GM21447 (cell line): ENCODE measurements at regions not wholly inside any gene's neighbourhood (a gene's known extent, or its start where the extent isn't known, plus 50 kb on each side); places are given as distances from the start of the nearest gene placed in this dataset.

Experiments used
- ATAC-seq: cut with Tn5 transposase; IDR thresholded peaks from one replicate; pipeline ENCODE4 v1.9.1; 2021; ENCODE audit not compliant: unreplicated experiment

DNA sequence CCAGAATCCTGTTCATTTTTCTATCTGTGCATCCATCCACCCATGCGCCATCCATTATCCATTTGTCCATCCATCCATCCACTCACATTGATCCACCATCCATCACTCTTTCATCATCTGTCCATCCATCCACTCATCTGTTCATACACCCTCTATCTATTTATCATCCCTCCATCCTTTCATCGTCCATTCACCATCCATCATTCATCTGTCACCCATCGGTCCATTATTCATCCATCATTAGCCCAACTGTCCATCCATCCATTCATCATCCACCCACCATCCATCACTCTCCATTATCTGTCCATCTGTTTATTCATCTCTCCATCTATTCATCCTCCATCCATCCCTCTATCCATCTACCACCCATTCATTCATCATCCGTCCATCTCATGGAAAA is 125.7 kb upstream of the TMPRSS2 start:
- no peak for ATAC-seq

GRCh38 chr21:41632748-41633475 is 125.0 kb upstream of the TMPRSS2 start:
- no peak for ATAC-seq

GRCh38 chr21:41631564-41632461 is 123.9 kb upstream of the TMPRSS2 start:
- no peak for ATAC-seq

GRCh38 chr21:41630917-41631316 is 123.0 kb upstream of the TMPRSS2 start:
- no peak for ATAC-seq

- ATAC-seq, result no peak
Observed at GRCh38 chr21:41630249-41630648, 122.3 kb upstream of the TMPRSS2 start.

DNA sequence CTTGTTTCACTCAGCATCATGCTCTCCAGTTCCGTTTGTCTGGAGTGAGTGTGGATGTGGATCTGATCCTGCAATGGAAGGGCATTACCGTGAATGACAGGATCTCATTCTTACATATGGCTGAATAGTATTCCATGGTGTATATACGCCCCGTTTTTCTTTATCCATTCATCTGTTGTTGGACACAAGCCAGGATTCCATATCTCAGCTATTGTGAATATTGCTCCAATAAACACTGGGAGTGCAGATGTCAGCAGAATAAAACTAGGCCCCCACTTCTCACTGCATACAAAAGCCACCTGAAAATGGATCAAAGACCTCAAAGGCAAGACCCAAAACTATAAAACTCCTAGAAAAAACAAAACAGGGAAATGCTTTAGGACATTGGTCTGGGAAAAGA is 120.3 kb upstream of the TMPRSS2 start:
- no peak for ATAC-seq

DNA sequence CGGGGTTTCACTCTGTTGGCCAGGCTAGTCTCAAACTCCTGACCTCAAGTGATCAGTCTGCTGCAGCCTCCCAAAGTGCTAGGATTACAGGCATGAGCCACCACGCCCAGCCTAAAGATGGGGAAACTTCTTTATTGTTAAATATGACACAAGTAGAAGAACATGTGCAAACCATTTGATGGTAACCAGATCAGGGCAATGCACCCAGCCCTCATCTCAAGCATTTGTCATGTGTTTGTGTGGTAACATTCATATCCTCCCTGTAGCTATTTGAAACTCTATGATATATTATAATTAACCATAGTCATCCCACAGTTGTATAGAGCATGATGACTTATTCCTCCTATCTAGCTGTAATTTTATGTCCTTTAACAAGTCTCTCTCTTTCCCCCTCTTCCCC is 119.5 kb upstream of the TMPRSS2 start:
- ATAC-seq, result no peak

- ATAC-seq, result no peak
Observed at GRCh38 chr21:41626021-41626420, 118.1 kb upstream of the TMPRSS2 start.

- no peak for ATAC-seq
Observed at GRCh38 chr21:41625428-41625827, 117.5 kb upstream of the TMPRSS2 start.

DNA sequence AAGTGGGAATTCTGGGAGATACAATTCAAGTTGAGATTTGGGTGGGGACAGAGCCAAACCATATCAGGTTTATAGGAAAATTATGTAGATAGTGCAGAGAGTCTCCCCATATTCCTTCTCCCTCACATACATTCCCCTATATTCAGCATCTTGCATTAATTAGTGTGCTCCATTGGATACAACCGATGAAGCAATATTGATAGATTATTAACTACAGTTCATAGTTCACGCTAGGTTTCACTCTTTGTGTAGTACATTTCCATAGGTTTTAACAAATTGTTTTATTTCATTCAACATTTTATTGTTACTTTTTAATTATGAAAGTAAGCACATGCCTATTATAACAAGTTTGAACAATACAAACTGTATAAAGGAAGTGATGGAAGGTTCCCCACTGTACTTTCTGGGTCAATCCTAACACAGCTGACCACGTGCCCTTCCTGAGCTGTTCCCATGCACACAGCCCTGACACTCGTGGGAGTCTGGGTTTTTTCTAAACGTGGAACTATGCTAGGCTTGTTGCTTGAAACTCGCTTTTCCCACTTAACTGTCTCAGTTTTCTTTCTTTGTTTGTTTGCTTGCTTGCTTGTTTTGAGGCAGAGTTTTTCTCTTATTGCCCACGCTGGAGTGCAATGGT is 116.8 kb upstream of the TMPRSS2 start:
- no peak for ATAC-seq

GRCh38 chr21:41623945-41624344 is 116.0 kb upstream of the TMPRSS2 start:
- ATAC-seq, result no peak

- ATAC-seq, result no peak
Observed at GRCh38 chr21:41622831-41623548, 115.0 kb upstream of the TMPRSS2 start.

DNA sequence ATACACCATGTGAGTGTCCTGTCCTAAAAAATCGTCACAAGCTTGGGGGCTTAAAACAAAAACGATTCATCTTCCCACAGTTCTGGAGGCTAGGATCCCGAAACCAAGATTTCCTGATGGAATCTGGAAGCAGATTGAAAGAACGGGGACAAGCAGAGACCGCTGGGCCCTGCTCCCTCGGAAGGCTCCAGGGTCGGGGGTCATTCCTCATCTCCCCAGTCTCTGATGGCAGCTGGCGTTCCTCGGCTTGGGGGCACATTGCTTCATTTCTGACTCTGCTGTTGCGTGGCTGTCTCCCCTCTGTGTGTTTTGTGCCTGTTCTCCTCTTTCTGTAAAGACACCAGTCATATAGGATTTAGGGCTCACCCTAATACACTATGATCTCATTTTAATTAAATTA is 114.2 kb upstream of the TMPRSS2 start:
- ATAC-seq, result no peak

GRCh38 chr21:41621513-41621912 is 113.6 kb upstream of the TMPRSS2 start:
- ATAC-seq, result no peak

GRCh38 chr21:41620982-41621381 is 113.0 kb upstream of the TMPRSS2 start:
- no peak for ATAC-seq

DNA sequence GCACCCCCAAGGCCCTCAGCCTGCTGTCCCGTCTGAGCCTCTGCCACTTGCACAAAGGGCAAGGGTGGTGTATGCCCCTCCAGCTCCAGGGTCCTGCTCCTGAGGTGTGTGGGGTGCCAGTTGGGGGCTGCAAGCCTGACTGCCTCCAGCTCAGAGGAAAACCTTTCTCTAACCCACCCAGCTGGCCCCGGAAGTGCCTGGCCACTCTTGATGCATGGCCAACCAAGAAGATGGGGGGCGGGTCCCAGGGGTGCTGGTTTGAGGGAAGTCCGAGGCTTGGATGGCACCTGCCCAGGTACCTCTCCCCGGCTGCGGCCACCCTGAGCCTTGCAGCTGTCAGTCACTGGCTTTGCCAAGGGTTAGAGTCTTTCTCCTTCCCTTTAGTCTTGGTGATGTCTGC is 112.6 kb upstream of the TMPRSS2 start:
- ATAC-seq, result no peak

DNA sequence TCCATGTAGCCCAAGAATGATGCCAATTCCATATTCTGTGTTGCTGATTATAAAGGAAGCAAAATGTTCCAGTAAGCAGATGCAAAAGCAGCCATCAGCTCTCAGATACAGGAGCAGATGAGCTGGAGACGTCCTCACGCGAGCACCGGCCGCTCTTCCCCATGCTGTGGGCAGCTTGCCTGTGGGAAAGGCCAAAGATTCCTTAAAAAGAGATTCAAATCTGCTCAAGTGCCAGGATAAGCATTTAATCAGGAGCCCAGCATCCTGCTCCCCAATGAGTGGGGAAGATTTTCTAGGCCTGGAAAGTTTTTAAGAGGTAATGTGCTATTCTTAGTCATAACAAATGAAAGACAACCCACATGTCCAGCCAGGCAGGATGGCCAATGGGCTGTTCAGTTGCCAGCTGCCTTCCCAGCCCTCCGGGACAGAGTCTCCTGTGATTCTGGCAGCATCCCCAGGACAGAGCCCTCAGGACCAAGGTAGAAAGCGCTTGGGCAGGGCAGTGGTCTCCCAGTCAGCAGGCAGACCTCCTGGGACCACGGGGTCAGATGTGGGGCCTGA is 108.2 kb upstream of the TMPRSS2 start:
- no peak for ATAC-seq

- ATAC-seq, result no peak
Observed at GRCh38 chr21:41615613-41616012, 107.7 kb upstream of the TMPRSS2 start.

- ATAC-seq, result no peak
Observed at GRCh38 chr21:41614511-41614910, 106.6 kb upstream of the TMPRSS2 start.

DNA sequence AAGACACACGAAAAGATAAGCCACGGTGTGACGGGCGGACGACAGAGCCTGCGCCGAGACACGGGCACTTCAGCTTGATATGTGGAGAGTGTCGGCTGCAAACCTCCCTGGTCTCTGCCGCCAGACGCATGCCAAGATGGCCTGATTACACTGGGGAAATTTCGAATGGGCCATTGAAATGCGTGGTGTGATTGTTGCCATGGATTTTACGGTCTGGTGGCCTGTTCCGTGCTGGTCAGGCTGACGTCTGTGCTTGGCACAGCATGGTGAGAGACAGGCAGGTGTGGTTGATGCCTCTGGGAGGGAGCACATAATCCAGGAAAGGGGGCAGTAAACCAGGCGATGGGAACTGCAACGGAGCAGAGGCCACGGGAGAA is 105.6 kb upstream of the TMPRSS2 start:
- no peak for ATAC-seq
